Fibroblast of pulmonary artery (primary cell): ENCODE measurements at regions not wholly inside any gene's neighbourhood (a gene's known extent, or its start where the extent isn't known, plus 50 kb on each side); places are given as distances from the start of the nearest gene placed in this dataset.

Experiments
- DNase-seq: peaks from one replicate; pipeline ENCODE4 v3.0.0-alpha.2; 2010; ENCODE audit warnings: low read depth
- H3K4me3 ChIP-seq: replicated peaks from 2 replicates; pipeline ENCODE4 v1.5.1; 2011; ENCODE audit warnings: low read depth, mild to moderate bottlenecking, control low read depth, low read length, moderate library complexity
- CTCF ChIP-seq: IDR thresholded peaks from 2 replicates; pipeline ENCODE4 v1.5.1; 2011; ENCODE audit warnings: mild to moderate bottlenecking, control low read depth, low read length, inconsistent platforms; ENCODE audit errors: missing control alignments

GRCh38 chr14:48560421-48560820, 885.0 kb upstream of the MDGA2 start:
- no peak for DNase-seq
- no peak overlapping the region for H3K4me3 ChIP-seq
- no peak for TF ChIP-seq CTCF

- TF ChIP-seq CTCF, result no peak
Measured at GRCh38 chr14:48553443-48553842, 878.0 kb upstream of the MDGA2 start.

GRCh38 chr14:48546996-48547395, 871.6 kb upstream of the MDGA2 start:
- no peak for TF ChIP-seq CTCF
- DNase-seq, result no peak
- H3K4me3 ChIP-seq, result no peak overlapping the region

More at GRCh38 chr14:48553443-48553842, 878.0 kb upstream of the MDGA2 start:
- DNase-seq, result no peak
- H3K4me3 ChIP-seq, result no peak overlapping the region

- no peak overlapping the region for H3K4me3 ChIP-seq
- no peak for TF ChIP-seq CTCF
- no peak for DNase-seq
Measured at GRCh38 chr14:48537600-48537999, 862.2 kb upstream of the MDGA2 start.

- no peak for DNase-seq
- TF ChIP-seq CTCF, result no peak
- no peak overlapping the region for H3K4me3 ChIP-seq
Measured at GRCh38 chr14:48536318-48536717, 860.9 kb upstream of the MDGA2 start.

- no peak for DNase-seq
- no peak for TF ChIP-seq CTCF
- H3K4me3 ChIP-seq, result no peak overlapping the region
Measured at GRCh38 chr14:48527832-48528231, 852.4 kb upstream of the MDGA2 start.

- DNase-seq, result no peak
- no peak overlapping the region for H3K4me3 ChIP-seq
- TF ChIP-seq CTCF, result no peak
Measured at GRCh38 chr14:48526307-48526706, 850.9 kb upstream of the MDGA2 start.
